ENCODE measurements at regions not wholly inside any gene's neighbourhood (a gene's known extent, or its start where the extent isn't known, plus 50 kb on each side); places are given as distances from the start of the nearest gene placed in this dataset.

- TF ChIP-seq, protein P1, sequence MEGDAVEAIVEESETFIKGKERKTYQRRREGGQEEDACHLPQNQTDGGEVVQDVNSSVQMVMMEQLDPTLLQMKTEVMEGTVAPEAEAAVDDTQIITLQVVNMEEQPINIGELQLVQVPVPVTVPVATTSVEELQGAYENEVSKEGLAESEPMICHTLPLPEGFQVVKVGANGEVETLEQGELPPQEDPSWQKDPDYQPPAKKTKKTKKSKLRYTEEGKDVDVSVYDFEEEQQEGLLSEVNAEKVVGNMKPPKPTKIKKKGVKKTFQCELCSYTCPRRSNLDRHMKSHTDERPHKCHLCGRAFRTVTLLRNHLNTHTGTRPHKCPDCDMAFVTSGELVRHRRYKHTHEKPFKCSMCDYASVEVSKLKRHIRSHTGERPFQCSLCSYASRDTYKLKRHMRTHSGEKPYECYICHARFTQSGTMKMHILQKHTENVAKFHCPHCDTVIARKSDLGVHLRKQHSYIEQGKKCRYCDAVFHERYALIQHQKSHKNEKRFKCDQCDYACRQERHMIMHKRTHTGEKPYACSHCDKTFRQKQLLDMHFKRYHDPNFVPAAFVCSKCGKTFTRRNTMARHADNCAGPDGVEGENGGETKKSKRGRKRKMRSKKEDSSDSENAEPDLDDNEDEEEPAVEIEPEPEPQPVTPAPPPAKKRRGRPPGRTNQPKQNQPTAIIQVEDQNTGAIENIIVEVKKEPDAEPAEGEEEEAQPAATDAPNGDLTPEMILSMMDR (IDR thresholded peaks at IDR 0.05; ENCODE audit: unreplicated experiment): no peak
- Mint-ChIP-seq H3K27me3 (peaks cover 3% of the 10 kb centered on the region), H3K4me3 (ENCODE audit: low read depth) (no peak overlapping the region), H3K4me1 (ENCODE audit: low read depth) (peaks cover 9% of the 10 kb centered on the region), H3K27ac (no peak overlapping the region), H3K9me3 (ENCODE audit: low read depth) (no peaks in the 10 kb centered on the region), H3K36me3 (ENCODE audit: insufficient read depth) (no peaks in the 10 kb centered on the region)
- DNase-seq (ENCODE audit: low spot score, unreplicated experiment): no peak
Measured at GRCh38 chr5:159405611-159406031, 75.3 kb upstream of the IL12B start.

- Mint-ChIP-seq H3K4me3 (ENCODE audit: low read depth) (no peak overlapping the region), H3K36me3 (ENCODE audit: insufficient read depth) (no peaks in the 10 kb centered on the region), H3K27ac (no peak overlapping the region), H3K4me1 (ENCODE audit: low read depth) (peaks cover 9% of the 10 kb centered on the region), H3K9me3 (ENCODE audit: low read depth) (no peaks in the 10 kb centered on the region), H3K27me3 (peaks cover 9% of the 10 kb centered on the region)
- TF ChIP-seq, protein P1 (IDR thresholded peaks at IDR 0.05; ENCODE audit: unreplicated experiment): no peak
- DNase-seq (ENCODE audit: low spot score, unreplicated experiment): no peak
Measured at GRCh38 chr5:159406571-159406970, 76.3 kb upstream of the IL12B start.

DNA sequence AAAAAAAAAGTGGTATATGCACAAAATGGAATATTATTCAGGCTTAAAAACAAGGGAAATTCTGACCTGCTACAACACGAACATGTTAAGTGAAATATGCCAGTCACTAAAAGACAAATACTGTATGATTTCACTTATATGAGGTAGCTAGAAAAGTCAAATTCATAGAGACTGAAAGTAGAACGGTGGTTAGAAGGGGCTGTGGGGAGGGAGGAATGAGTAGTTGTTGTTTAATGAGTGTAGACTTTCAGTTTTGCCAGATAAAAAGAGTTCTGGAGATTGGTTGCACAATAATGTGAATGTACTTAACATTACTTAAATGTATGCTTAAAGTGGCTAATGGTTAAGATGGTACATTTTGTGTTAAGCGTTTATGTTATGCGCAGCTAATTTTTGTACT lies 79.5 kb upstream of the IL12B start:
- TF ChIP-seq, protein P1 (IDR thresholded peaks at IDR 0.05; ENCODE audit: unreplicated experiment): no peak
- H3K4me3 Mint-ChIP-seq (ENCODE audit: low read depth): no peak overlapping the region
- H3K9me3 Mint-ChIP-seq (ENCODE audit: low read depth): no peaks in the 10 kb centered on the region
- peaks cover 10% of the 10 kb centered on the region for H3K27me3 Mint-ChIP-seq
- H3K27ac Mint-ChIP-seq: no peak overlapping the region
- no peak for DNase-seq (ENCODE audit: low spot score, unreplicated experiment)
- no peaks in the 10 kb centered on the region for H3K36me3 Mint-ChIP-seq (ENCODE audit: insufficient read depth)
- no peaks in the 10 kb centered on the region for H3K4me1 Mint-ChIP-seq (ENCODE audit: low read depth)

DNA sequence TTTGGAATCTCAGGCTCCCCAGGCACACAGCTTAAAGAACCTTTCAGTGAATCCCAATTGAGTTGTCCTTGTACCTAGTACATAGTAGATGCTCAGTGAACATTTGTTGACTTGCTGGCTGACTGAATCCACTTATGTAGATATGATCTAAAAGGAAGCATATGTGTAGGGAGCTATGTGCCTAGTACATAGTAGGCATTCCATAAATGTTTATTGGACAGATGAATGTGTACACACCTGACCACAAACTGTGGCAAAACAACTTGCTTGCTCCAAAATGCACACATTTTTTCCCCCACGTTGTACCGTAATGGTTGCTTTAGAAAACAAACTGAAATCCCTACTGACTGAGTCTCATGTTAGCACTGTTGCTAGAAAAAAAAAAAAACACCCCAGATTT lies 80.2 kb upstream of the IL12B start:
- Mint-ChIP-seq H3K27me3 (peaks cover 13% of the 10 kb centered on the region), H3K27ac (no peak overlapping the region), H3K4me1 (ENCODE audit: low read depth) (no peaks in the 10 kb centered on the region), H3K36me3 (ENCODE audit: insufficient read depth) (no peaks in the 10 kb centered on the region), H3K9me3 (ENCODE audit: low read depth) (no peaks in the 10 kb centered on the region), H3K4me3 (ENCODE audit: low read depth) (no peak overlapping the region)
- no peak for DNase-seq (ENCODE audit: low spot score, unreplicated experiment)
- TF ChIP-seq, protein P1 (IDR thresholded peaks at IDR 0.05; ENCODE audit: unreplicated experiment): no peak

DNA sequence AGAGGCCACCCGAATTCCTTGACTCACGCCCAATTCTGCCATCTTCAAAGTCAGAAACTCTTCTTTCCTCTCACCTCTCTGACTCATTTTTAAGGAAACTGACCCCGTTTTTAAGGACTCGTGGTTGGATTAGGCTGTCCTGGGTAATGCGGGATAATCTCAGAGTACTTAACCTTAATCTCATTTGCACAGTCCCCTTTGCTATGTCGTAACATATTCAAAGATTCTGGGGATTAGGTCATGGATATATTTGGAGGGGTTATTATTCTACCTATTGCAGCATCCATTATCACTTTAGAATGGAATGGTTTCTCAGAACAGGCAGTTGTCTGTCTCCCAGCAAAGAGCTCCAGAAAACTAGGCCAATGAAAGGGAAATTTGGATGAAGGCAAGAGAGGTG lies 80.8 kb upstream of the IL12B start:
- Mint-ChIP-seq H3K9me3 (ENCODE audit: low read depth) (no peaks in the 10 kb centered on the region), H3K27me3 (peaks cover 13% of the 10 kb centered on the region), H3K27ac (no peak overlapping the region), H3K4me1 (ENCODE audit: low read depth) (no peaks in the 10 kb centered on the region), H3K36me3 (ENCODE audit: insufficient read depth) (no peaks in the 10 kb centered on the region), H3K4me3 (ENCODE audit: low read depth) (no peak overlapping the region)
- TF ChIP-seq, protein P1 (IDR thresholded peaks at IDR 0.05; ENCODE audit: unreplicated experiment): no peak
- DNase-seq (ENCODE audit: low spot score, unreplicated experiment): no peak
